HG02840 (cell line): ENCODE measurements at regions not wholly inside any gene's neighbourhood (a gene's known extent, or its start where the extent isn't known, plus 50 kb on each side); places are given as distances from the start of the nearest gene placed in this dataset.

Experiments
- ATAC-seq: cut with Tn5 transposase; IDR thresholded peaks from one replicate; pipeline ENCODE4 v1.9.1; 2021; ENCODE audit warnings: mild to moderate bottlenecking, moderate library complexity, moderate number of reproducible peaks; ENCODE audit not compliant: unreplicated experiment, low FRiP score

DNA sequence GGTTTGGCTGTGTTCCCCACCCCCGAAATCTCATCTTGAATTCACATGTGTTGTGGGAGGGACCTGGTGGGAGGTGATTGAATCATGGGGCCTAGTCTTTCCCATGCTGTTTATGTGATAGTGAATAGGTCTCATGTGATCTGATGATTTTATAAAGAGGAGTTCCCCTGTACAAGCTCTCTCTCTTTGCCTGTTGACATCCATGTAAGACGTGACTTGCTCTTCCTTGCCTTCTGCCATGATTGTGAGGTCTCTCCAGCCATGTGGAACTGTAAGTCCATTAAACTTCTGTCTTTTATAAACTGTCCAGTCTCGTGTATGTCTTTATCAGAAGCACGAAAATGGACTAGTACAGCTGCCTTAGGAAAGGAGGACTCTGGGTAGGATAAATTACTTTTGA, 976.7 kb downstream of the MCTP2 start:
- ATAC-seq, result no peak

GRCh38 chr15:95208988-95209387, 977.6 kb downstream of the MCTP2 start:
- ATAC-seq, result no peak

DNA sequence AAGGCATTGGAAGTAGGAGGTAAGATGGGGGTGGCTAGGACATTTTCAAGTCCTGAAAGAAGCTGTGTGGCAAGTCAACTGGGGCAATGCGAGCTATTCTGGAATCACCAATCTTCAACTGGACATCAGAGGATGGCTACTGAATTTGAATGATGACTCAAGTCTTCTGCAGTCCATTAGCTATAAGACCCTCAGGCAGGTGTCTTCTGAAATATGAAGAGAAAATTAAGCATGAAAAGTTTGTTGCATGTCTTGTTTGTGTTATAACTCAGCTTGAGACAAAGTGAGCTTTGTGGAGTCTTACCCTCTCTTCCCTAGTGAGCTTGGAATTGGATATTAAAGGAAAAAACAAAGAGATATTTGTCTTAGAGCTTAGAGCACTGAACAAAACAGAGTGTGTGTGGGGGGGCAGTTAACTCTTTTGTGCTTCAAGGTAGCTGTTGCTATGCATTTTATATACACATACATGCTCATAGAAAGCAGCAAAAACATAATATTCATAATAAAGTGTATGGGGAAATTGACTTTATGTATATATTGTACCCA, 979.1 kb downstream of the MCTP2 start:
- no peak for ATAC-seq

DNA sequence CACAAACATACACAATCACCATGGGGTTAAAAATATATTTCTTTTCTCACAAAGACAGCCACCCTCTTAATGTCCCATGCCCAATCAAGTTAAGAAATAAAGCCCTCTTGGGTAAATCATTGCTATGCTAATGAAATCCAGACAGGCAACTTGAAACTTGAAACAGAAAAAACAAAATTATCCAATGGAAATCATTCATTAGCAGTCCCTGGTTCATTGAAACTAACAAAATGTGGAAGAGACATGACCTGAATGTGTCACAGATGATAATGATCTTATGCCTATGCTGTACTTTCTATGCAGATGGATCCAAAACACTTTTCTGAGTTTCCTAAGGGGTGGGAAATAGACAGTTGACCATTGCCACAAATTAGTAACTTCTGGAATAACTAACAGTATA, 983.7 kb downstream of the MCTP2 start:
- ATAC-seq, result no peak

DNA sequence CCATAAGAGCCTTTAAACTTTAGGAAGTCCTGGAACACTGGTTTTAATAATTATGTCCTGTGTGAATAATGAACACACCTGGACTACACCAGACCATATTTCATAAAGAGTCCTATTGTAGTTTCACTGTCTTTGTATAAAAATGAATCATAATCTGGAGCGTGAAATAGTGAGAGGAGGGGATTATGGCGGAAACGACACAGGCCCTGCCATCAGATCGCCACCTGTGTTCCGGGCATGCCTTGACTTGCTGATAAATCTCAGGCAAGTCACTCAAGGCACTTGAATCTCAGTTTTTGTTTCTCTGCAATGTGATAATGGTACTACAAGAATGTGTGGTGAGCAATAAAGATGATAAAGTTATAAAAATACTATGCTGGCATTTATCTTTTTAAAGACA, 995.5 kb downstream of the MCTP2 start:
- no peak for ATAC-seq

GRCh38 chr15:95227235-95227634, 995.9 kb downstream of the MCTP2 start:
- no peak for ATAC-seq

GRCh38 chr15:95228856-95229555, 997.6 kb downstream of the MCTP2 start:
- no peak for ATAC-seq

DNA sequence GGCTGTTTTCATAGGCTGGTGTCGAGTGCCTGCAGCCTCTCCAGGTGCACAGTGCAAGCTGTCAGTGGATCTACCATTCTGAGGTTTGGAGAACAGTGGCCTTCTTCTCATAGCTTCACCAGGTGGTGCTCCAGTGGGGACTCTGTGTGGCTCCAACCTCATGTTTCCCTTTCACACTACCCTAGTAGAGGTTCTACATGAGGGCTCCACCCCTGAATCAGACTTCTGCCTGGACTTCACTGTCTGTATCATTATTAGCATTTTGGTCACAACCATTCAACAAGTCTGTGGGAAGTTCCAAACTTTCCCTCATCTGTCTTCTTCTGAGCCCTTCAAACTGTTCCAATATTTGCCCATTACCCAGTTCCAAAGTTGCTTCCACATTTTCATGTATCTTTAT, 1003.7 kb downstream of the MCTP2 start:
- ATAC-seq, result no peak

DNA sequence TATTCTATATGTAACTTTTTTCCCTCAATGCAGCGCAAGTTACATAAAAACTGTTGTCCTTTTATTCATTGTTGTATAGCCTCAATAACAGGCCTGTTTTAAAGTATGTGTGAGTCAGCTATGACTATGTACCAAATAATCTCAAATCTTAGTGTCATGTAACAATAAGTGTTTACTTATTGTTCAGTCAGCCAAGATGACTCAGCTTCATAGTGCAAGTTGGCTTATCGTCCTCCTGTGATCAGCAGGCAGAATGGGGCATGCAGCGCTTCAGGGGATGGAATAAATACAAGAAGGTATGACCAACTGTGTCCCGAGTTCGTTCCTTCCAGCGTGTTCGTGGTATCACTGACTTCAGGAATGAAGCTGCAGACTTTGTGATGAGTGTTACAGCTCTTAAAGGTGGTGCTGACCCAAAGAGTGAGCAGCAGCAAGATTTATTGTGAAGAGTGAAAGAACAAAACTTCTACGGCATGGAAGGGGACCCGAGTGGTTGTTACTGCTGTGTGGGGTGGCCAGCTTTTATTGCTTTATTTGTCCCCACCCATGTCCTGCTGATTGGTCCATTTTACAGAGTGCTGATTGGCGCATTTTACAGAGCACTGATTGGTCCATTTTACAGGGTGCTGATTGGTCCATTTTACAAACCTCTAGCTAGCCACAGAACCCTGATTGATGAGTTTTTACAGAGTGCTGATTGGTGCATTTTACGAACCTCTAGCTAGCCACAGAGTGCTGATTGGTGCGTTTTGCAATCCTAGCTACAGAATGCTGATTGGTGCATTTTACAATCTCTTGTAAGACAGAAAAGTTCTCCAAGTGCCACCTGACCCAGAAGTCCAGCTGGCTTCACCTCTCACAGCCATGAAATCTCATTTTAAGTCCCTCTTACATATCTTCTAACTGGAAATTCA, 1016.0 kb downstream of the MCTP2 start:
- ATAC-seq, result no peak

DNA sequence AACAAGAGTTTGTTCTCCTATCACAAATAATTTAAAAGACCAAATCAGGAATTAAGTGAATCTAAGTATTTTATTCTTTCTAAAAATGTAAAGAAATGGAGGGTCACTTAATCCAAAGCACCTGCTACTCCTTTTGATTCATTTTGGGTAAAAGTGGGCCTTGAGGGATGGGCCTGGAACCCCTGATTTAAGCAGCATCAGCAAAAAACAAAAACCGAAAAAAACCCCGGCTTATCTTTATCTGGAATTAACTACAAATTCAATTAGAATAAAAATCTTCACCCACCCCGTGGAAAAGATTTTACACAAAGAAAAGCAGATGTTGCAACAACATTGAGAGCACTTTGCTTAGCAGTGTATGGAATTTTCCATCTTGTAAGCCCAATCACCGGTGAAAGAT, 1018.2 kb downstream of the MCTP2 start:
- no peak for ATAC-seq

DNA sequence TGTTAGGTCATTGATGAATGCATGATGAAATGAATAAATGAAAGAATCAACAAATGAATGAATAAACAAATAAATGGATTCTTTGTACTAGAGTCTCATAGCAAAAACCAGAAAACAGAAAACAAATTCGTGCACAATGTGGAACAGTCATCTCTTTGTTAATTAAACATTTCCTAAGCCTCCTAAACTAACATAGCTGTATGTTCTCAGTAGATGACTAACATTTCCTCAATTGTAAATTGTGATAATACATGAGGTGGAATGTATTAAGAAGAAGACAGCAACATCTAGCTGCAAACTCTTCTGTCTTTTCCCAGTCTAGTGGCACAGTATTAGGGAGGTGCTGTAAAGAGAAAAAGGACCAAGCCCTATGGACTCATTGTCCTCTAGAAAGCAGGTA, 1021.0 kb downstream of the MCTP2 start:
- ATAC-seq, result no peak

DNA sequence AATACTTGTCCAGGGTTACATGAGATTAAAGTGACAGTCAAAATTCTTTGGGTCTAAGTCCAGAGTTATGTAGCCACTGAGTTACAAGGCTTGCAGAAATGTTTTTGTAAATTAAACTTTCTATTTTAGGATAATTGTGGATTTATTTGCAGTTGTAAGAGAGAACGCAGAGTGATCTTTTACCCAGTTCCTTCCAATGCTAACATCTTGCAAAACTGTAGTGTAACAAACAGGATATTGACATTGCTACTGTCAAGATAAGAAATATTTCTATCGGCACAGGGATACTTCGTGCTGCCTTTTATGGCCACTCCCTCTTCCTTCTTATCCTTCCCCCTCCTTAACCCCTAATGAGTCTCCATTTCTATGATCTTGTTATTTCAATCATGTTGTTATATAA, 1022.9 kb downstream of the MCTP2 start:
- ATAC-seq, result no peak

DNA sequence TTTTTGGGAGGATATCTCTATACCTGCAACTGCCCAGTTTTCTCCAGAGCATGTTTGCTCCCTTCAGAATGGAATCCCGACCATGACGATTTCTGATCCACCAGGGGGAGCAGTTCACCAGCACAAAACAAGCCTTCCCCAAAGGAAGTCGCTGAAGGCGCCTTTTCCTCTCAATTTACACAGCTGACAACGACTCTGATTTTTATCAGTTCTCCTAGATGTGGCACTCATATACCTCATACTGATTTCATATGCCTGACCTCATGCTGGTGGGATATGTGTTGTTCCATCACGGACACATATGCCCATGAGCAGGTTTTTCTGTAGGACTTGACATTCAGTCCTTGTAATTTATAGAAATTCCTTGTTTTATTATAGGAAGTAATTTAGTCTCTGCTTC, 1028.2 kb downstream of the MCTP2 start:
- no peak for ATAC-seq

DNA sequence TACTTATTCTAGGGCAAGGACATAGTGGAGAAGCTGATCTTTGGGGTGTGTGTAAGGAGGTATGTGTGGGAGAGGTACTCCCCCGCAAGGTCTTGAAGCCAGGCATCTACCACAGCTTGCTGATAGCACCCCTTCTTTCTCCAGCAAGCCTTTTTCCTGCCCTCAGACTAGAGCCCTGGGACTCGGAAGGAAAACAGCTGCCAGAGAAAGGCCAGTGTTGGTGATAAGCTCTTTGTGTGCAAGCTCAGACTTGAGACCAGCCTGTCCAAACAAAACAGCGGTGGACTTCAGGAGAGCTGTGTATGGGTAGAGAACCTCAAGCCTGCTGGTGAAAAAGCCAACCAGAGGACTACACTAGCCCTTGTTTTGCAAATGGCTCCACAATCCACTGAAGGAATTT, 1028.6 kb downstream of the MCTP2 start:
- no peak for ATAC-seq

DNA sequence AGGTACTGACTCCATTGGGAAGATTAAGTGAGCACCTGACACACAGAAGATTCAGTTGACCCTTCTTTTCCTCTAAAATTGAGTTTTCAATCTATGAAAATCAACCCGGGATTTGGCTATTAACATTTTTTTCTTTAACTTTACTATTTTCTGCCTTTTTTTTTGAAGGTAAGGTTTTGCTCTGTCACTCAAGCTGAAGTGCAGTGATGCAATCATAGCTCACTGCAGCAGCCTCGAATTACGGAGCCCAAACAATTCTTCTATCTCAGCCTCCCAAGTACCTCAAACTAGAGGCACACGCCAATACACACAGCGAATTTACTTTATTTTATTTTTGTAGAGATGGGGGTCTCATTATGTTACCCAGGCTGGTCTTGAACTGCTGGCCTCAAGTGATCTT, 1029.5 kb downstream of the MCTP2 start:
- ATAC-seq, result no peak

GRCh38 chr15:95261546-95261945, 1030.2 kb downstream of the MCTP2 start:
- no peak for ATAC-seq

DNA sequence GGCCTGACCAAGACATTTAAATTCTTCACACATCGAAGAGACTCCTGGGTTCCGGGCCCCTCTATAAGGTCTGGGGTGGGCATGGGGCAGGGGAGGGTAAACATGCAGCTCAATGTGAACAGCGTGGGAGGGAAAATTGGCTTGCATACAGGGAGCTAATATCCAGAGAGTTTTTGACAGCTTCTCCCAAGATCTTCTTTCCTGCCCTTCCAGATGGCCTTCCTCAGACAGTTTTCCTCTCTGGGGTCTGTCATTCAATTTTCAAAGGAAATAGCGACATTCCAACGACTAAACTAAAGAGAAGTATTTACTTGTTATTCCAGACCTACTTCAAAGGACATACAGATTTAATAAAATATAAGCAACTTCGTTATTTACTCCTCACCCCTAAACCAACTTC, 1030.6 kb downstream of the MCTP2 start:
- no peak for ATAC-seq

DNA sequence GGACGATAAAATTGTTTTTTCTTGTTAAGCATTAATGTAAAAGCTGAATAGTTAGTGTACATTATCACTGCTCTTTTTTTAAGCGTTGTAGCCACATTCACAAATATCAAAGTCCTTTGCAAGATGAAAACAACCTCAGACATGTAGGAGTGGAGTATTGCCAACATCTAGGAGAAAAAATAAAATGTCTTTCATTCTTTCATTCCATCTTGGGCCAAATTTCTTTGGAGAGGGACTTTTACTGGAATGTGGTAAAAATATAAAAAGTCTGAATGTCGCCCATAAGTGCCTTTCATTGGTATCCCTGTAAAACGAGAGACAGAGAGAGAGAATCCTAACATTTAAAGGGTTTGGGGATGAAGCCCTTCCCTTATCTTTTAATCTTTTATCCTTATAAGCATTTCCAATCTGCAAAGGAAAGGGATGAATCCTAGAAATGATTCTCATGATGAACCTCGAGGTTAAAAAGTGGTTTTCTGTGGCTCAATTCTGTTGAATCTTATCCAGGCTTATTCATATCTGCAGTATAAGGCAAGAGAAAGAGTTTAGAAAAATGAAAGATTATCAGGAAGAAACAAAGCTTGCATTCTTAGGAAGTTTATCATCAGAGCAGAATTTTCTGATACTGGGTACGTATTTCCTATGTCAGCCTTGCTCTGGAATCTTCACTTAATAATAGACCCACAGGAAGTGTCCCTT, 1031.7 kb downstream of the MCTP2 start:
- ATAC-seq, result no peak

GRCh38 chr15:95263751-95264150, 1032.4 kb downstream of the MCTP2 start:
- no peak for ATAC-seq

DNA sequence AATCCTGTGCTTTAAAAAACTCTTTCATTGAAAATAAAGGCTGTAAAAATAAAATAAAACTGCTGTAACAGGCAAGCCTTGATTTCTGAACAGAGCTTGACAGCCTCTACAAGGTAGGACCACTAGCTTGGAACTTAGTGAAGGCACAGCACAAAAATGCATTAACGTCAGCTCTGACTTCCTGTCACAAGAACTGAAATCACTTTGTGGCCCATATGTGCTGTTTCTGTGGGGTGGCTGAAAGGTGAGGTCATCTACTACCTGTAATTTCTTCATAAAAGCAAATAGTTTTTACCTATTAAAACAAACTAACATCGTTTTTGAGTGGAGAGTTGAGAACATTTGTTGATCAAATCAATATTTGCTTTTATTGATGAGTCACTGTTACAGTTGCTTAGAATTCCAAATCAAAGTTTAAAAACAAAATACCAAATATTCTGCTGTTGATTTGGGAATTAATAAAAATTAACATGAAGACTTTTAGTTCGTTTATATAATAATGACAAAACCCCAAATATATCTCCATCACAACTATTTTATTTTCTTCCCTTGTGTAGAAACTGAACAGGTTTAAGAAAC, 1034.1 kb downstream of the MCTP2 start:
- ATAC-seq, result no peak
